Endothelial cell of umbilical vein (primary cell): ENCODE measurements at regions not wholly inside any gene's neighbourhood (a gene's known extent, or its start where the extent isn't known, plus 50 kb on each side); places are given as distances from the start of the nearest gene placed in this dataset.

Source experiments
- BruUV-seq: library from RNA; stranded (reverse); fragments of 400-500 nt; replicated peaks from 2 replicates; lab custom pipeline; 2021; lab: Mats Ljungman, UMichigan
- CTCF ChIA-PET: fragments of 300-600, 350-600 bp; sonication (Branson Sonifier 250); formaldehyde crosslinking; loops from one replicate; lab custom pipeline; 2021; ENCODE audit warnings: antibody characterized with exemption, inconsistent platforms; lab: Charles Lee
- POLR2A ChIA-PET: fragments of 300-600, 350-600 bp; sonication (Branson Sonifier 250); formaldehyde crosslinking; loops from one replicate; lab custom pipeline; 2021; ENCODE audit warnings: antibody characterized with exemption, inconsistent platforms; lab: Charles Lee
- DNase-seq: peaks from one replicate; pipeline ENCODE4 v3.0.0-alpha.2; 2011; ENCODE audit warnings: low read depth, low spot score
- FAIRE-seq: peaks from 2 replicates; lab custom pipeline; 2011; peaks lifted over from hg19 to GRCh38; lab: Jason Lieb, UNC
- H2AFZ ChIP-seq: 2 replicates; pipeline ENCODE4 v1.6.0; 2012; ENCODE audit warnings: low read depth, low read length, control low read depth, inconsistent platforms
- H3K27ac ChIP-seq: 2 replicates; pipeline ENCODE4 v1.5.1; 2011; ENCODE audit warnings: low read depth, mild to moderate bottlenecking, control low read depth, low read length, moderate library complexity; ENCODE audit not compliant: insufficient read depth
- H3K27me3 ChIP-seq, 2 experiments: 2 replicates each; pipeline versions ENCODE4 v1.6.0 to v1.6.1; 2011; ENCODE audit warnings: low read length in 2 of 2, mixed read lengths in 1 of 2; ENCODE audit not compliant: control insufficient read depth in 2 of 2, insufficient read depth in 2 of 2
- H3K36me3 ChIP-seq, 2 experiments: 2 replicates in 1 of 2; 3 replicates in 1 of 2; pipeline ENCODE4 v1.5.1; 2011; ENCODE audit warnings: low read length in 2 of 2, mild to moderate bottlenecking in 1 of 2, moderate library complexity in 1 of 2; ENCODE audit not compliant: control insufficient read depth in 2 of 2, insufficient read depth in 2 of 2; ENCODE audit errors: extremely low read depth in 1 of 2
- H3K4me1 ChIP-seq: 3 replicates; pipeline ENCODE4 v1.5.1; 2011; ENCODE audit warnings: mild to moderate bottlenecking, low read length; ENCODE audit not compliant: control insufficient read depth, insufficient read depth; ENCODE audit errors: extremely low read depth
- H3K4me2 ChIP-seq: 2 replicates; pipeline ENCODE4 v1.6.1; 2011; ENCODE audit warnings: low read length, control low read depth, mixed read lengths; ENCODE audit not compliant: insufficient read depth
- H3K4me3 ChIP-seq, 3 experiments: fragments of 200-600 bp in 1 of 3; sonication (generic), shearing (Covaris generic) in 1 of 3; replicated peaks in 1 of 3; 2 replicates each; pipeline ENCODE4 v1.5.1; 2011 to 2016; ENCODE audit warnings: control low read depth in 3 of 3, low read length in 3 of 3, mild to moderate bottlenecking in 2 of 3, inconsistent platforms in 1 of 3, low read depth in 1 of 3, moderate library complexity in 1 of 3; ENCODE audit not compliant: insufficient read depth in 1 of 3
- H3K79me2 ChIP-seq: 2 replicates; pipeline ENCODE4 v1.6.0; 2012; ENCODE audit warnings: low read length, inconsistent platforms; ENCODE audit not compliant: control insufficient read depth, insufficient read depth
- H3K9ac ChIP-seq: replicated peaks from 2 replicates; pipeline ENCODE3; 2011; ENCODE audit warnings: low read length, control low read depth; ENCODE audit not compliant: insufficient read depth; ENCODE audit errors: extremely low read depth
- H3K9me1 ChIP-seq: replicated peaks from 3 replicates; pipeline ENCODE4 v1.6.0; 2011; ENCODE audit warnings: mild to moderate bottlenecking, low read length; ENCODE audit not compliant: control insufficient read depth, insufficient read depth; ENCODE audit errors: extremely low read depth
- H3K9me3 ChIP-seq: replicated peaks from 2 replicates; pipeline ENCODE4 v1.5.1; 2012; ENCODE audit warnings: low read length, inconsistent platforms; ENCODE audit not compliant: control insufficient read depth, insufficient read depth
- H4K20me1 ChIP-seq: replicated peaks from 2 replicates; pipeline ENCODE3; 2011; ENCODE audit warnings: mild to moderate bottlenecking, low read length; ENCODE audit not compliant: control insufficient read depth, insufficient read depth; ENCODE audit errors: extremely low read depth
- EZH2 ChIP-seq: IDR thresholded peaks from 2 replicates; pipeline ENCODE4 v1.6.1; 2012; ENCODE audit warnings: borderline replicate concordance, low read depth, mild to moderate bottlenecking, moderate library complexity, low read length, inconsistent platforms; ENCODE audit not compliant: severe bottlenecking
- FOS ChIP-seq: IDR thresholded peaks from 2 replicates; pipeline ENCODE4 v1.6.1; 2011; ENCODE audit warnings: mild to moderate bottlenecking, low read length, moderate library complexity, borderline replicate concordance; ENCODE audit not compliant: insufficient read depth
- GATA2 ChIP-seq: IDR thresholded peaks from 2 replicates; pipeline ENCODE4 v1.7.0; 2011; ENCODE audit warnings: low read depth, mild to moderate bottlenecking, moderate library complexity, mixed read lengths, low read length; ENCODE audit not compliant: insufficient read length, insufficient read depth
- JUN ChIP-seq: IDR thresholded peaks from 2 replicates; pipeline ENCODE4 v1.6.1; 2011; ENCODE audit warnings: borderline replicate concordance, low read depth; ENCODE audit not compliant: insufficient read length, insufficient read depth
- MYC ChIP-seq: IDR thresholded peaks from one replicate; pipeline ENCODE4 v1.6.1; 2011; ENCODE audit warnings: mild to moderate bottlenecking, low read depth, low read length
- POLR2A ChIP-seq: IDR thresholded peaks from 2 replicates; pipeline ENCODE4 v1.6.1; 2012; ENCODE audit warnings: low read depth, mild to moderate bottlenecking, control low read depth, low read length
- POLR2AphosphoS5 ChIP-seq: IDR thresholded peaks from 2 replicates; pipeline ENCODE4 v1.6.1; 2012; ENCODE audit warnings: low read depth, mild to moderate bottlenecking, control low read depth, low read length, moderate library complexity; ENCODE audit not compliant: insufficient read depth
- dilution Hi-C: fragments of 300-500 bp; cut with MboI; formaldehyde crosslinking; loops from one replicate; pipeline ENCODE4 v1.15.0; 2019; ENCODE audit warnings: low sequenced_read_pairs; ENCODE audit not compliant: extremely low pct_ligation_motif_present
- intact Hi-C: fragments of 100-400 bp; cut with micrococcal nuclease; formaldehyde crosslinking; loops from one replicate; pipeline ENCODE4 v1.10.0; 2022
- TF ChIP-seq, protein P1 (sequence below), 2 donors: IDR thresholded peaks; 1 replicate in 1 of 2; 2 replicates in 1 of 2; pipeline ENCODE4 v1.5.1; 2011; ENCODE audit warnings: low read length in 2 of 2, mild to moderate bottlenecking in 2 of 2, moderate library complexity in 2 of 2, control low read depth in 1 of 2, inconsistent platforms in 1 of 2, low read depth in 1 of 2; ENCODE audit not compliant: insufficient read depth in 1 of 2; ENCODE audit errors: extremely low read depth in 1 of 2
- TF ChIP-seq, protein P2 (sequence below): IDR thresholded peaks from 2 replicates; pipeline ENCODE4 v1.6.1; 2011; ENCODE audit not compliant: insufficient read depth, insufficient read length

DNA sequence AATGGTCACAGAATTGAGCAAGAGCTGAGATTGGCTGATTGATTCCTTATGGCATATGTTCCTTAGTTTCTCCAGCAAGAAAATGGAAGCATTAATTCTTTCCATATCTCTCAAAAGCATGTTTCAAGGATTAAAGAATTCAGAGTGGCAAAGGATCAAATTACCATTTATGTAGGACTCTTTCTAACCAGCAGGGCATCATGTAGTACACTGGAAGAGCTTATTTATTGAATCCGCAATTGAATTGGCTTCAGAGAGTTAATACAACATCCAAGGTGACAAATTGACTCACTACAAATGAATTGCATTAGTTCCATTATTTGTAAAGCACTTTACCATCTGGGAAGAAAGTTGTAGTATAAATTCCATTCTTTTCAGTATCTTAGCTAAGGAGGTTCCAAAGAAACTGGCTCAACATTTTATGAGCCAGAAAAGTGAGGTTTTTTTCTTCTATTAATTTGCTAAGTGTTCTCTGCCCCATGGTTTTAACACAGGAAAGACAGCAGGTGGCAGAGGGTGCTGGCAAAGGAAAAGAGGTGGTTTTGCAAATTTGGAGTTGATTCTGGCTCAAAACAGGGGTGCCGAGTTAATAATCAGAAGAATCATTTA is 409.9 kb downstream of the MTX2 start:
- ChIA-PET CTCF (no interaction called here), POLR2A (no interaction called here)
- no peak overlapping the region for H3K4me2 ChIP-seq
- no peak overlapping the region for H3K4me3 ChIP-seq
- no peak for FAIRE-seq
- H3K79me2 ChIP-seq = no peaks in the 10 kb centered on the region
- H3K4me1 ChIP-seq = no peaks in the 10 kb centered on the region
- no peak overlapping the region for H3K9ac ChIP-seq
- DNase-seq = no peak
- H4K20me1 ChIP-seq = no peaks in the 10 kb centered on the region
- peaks cover 8 to 11% of the 10 kb centered on the region in 2 experiments for H3K27me3 ChIP-seq
- no peak for TF ChIP-seq EZH2
- TF ChIP-seq JUN = no peak
- TF ChIP-seq FOS = no peak
- no peak for TF ChIP-seq MYC
- TF ChIP-seq, protein P1, sequence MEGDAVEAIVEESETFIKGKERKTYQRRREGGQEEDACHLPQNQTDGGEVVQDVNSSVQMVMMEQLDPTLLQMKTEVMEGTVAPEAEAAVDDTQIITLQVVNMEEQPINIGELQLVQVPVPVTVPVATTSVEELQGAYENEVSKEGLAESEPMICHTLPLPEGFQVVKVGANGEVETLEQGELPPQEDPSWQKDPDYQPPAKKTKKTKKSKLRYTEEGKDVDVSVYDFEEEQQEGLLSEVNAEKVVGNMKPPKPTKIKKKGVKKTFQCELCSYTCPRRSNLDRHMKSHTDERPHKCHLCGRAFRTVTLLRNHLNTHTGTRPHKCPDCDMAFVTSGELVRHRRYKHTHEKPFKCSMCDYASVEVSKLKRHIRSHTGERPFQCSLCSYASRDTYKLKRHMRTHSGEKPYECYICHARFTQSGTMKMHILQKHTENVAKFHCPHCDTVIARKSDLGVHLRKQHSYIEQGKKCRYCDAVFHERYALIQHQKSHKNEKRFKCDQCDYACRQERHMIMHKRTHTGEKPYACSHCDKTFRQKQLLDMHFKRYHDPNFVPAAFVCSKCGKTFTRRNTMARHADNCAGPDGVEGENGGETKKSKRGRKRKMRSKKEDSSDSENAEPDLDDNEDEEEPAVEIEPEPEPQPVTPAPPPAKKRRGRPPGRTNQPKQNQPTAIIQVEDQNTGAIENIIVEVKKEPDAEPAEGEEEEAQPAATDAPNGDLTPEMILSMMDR (IDR thresholded peaks at IDR 0.05; ENCODE audit: extremely low read depth in 1 of 2, insufficient read depth in 1 of 2, low read depth in 1 of 2, low read length in 2 of 2) = no peak
- TF ChIP-seq POLR2AphosphoS5 = no peak
- TF ChIP-seq, protein P2, sequence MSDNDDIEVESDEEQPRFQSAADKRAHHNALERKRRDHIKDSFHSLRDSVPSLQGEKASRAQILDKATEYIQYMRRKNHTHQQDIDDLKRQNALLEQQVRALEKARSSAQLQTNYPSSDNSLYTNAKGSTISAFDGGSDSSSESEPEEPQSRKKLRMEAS = no peak
- TF ChIP-seq POLR2A = no peak
- TF ChIP-seq GATA2 = no peak
- no peak overlapping the region for H2AFZ ChIP-seq
- no peaks in the 10 kb centered on the region for H3K9me3 ChIP-seq
- no TSS peak for BruUV-seq
- dilution Hi-C loops (no loop called here), intact Hi-C loops (no loop called here)
- H3K27ac ChIP-seq = no peak overlapping the region
- H3K9me1 ChIP-seq = no peaks in the 10 kb centered on the region
- H3K36me3 ChIP-seq = no peaks in the 10 kb centered on the region
